HFF-Myc (cell line): ENCODE measurements at regions not wholly inside any gene's neighbourhood (a gene's known extent, or its start where the extent isn't known, plus 50 kb on each side); places are given as distances from the start of the nearest gene placed in this dataset.

Experiments used
- DNase-seq: peaks from one replicate; pipeline ENCODE4 v3.0.0-alpha.2; 2011; ENCODE audit warnings: low read depth; ENCODE audit errors: extremely low read depth
- H3K4me3 ChIP-seq: replicated peaks from 2 replicates; pipeline ENCODE4 v1.5.1; 2011; ENCODE audit warnings: low read depth, mild to moderate bottlenecking, control low read depth, low read length
- TF ChIP-seq, protein P1 (sequence below): IDR thresholded peaks from 2 replicates; pipeline ENCODE4 v1.5.1; 2012; ENCODE audit warnings: mild to moderate bottlenecking, low read depth, low read length, control low read depth; ENCODE audit errors: missing control alignments

- TF ChIP-seq, protein P1, sequence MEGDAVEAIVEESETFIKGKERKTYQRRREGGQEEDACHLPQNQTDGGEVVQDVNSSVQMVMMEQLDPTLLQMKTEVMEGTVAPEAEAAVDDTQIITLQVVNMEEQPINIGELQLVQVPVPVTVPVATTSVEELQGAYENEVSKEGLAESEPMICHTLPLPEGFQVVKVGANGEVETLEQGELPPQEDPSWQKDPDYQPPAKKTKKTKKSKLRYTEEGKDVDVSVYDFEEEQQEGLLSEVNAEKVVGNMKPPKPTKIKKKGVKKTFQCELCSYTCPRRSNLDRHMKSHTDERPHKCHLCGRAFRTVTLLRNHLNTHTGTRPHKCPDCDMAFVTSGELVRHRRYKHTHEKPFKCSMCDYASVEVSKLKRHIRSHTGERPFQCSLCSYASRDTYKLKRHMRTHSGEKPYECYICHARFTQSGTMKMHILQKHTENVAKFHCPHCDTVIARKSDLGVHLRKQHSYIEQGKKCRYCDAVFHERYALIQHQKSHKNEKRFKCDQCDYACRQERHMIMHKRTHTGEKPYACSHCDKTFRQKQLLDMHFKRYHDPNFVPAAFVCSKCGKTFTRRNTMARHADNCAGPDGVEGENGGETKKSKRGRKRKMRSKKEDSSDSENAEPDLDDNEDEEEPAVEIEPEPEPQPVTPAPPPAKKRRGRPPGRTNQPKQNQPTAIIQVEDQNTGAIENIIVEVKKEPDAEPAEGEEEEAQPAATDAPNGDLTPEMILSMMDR = no peak
- DNase-seq = no peak
- H3K4me3 ChIP-seq = no peak overlapping the region
Observed at GRCh38 chr18:41162781-41163180, 792.3 kb upstream of the PIK3C3 start.

GRCh38 chr18:41162191-41162590, 792.8 kb upstream of the PIK3C3 start:
- no peak overlapping the region for H3K4me3 ChIP-seq
- no peak for DNase-seq
- TF ChIP-seq, protein P1 = no peak

GRCh38 chr18:41155910-41156851, 798.9 kb upstream of the PIK3C3 start:
- no peak for DNase-seq
- H3K4me3 ChIP-seq = no peak overlapping the region
- TF ChIP-seq, protein P1 = no peak

DNA sequence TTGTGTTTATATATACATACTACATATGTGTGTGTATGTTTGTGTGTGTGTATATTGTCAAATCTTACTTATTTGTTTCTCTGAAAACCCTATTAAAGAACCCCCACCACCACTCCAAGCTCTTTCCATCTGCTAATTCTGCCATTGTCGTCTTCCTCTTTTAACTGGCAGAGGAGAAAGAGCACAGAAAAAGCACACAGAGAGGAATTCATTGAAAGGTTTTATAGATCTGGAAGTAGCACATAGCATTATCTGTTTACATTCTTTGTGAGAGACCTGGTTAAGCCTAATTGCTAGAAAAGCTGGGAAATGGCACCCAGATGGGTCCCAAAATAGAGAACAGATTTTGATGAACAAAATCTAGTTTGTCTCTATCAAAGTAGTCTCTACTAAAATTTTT, 800.0 kb upstream of the PIK3C3 start:
- no peak overlapping the region for H3K4me3 ChIP-seq
- DNase-seq = no peak
- TF ChIP-seq, protein P1 = no peak

DNA sequence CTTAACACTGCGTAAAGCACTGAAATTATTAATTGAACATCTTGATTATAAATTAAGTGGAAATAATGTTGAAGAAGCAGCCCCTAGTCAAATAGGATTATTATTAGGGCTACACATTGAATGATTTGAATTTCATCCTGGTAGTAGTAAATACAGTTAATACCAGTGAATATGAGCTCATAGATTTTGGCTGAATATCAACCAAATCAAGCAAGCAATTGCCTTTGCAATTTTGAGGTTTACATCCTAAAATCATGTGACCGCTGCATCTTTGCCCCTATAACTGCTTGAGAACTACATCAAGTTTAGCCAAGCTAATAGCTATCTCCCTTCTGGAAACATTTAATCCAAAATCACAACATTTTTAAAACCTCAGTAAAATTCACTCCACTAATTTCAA, 801.2 kb upstream of the PIK3C3 start:
- TF ChIP-seq, protein P1 = no peak
- no peak overlapping the region for H3K4me3 ChIP-seq
- no peak for DNase-seq

DNA sequence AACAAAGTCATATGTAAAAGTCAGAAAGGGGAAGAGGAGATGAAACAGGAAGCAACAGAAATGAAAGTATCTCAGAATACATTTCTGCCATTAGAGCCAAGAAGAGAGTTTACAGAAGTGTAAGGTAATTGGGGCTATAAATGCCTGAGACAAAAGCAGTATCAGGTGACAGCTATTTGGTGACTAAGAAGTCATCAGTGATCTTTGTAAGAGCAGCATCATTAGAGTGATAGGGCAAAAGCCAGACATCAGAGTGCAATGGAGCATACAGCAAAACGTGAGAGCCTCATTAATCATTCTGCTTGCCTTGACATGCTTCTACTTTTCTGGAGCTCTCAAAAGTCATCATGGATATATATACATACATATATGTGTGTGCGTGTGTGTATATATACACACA, 804.7 kb upstream of the PIK3C3 start:
- no peak overlapping the region for H3K4me3 ChIP-seq
- no peak for DNase-seq

More for the DNA sequence above, 804.7 kb upstream of the PIK3C3 start:
- TF ChIP-seq, protein P1 = no peak
